Lung (tissue), 11 donors: ENCODE measurements at regions not wholly inside any gene's neighbourhood (a gene's known extent, or its start where the extent isn't known, plus 50 kb on each side); places are given as distances from the start of the nearest gene placed in this dataset.

Experiments
- ATAC-seq: fragments of 200-7000 bp; cut with Tn5 transposase; one replicate; pipeline ENCODE4 v1.9.1; 2020; ENCODE audit warnings: moderate number of reproducible peaks; ENCODE audit not compliant: insufficient read depth, low FRiP score
- DNase-seq, 3 donors: peaks; one replicate each; pipeline ENCODE4 v3.0.0-alpha.2; 2013 to 2017
- H3K27ac ChIP-seq, 2 donors: one replicate each; pipeline ENCODE4 v1.5.1; 2013; ENCODE audit warnings: mild to moderate bottlenecking in 2 of 2, moderate library complexity in 2 of 2, control low read depth in 1 of 2, inconsistent platforms in 1 of 2, low read depth in 1 of 2, low read length in 1 of 2
- H3K27me3 ChIP-seq, 3 donors: one replicate each; pipeline ENCODE4 v1.5.1; 2013; ENCODE audit warnings: low read length in 2 of 3; ENCODE audit not compliant: control insufficient read depth in 3 of 3, insufficient read depth in 3 of 3
- H3K36me3 ChIP-seq, 4 donors: one replicate each; pipeline ENCODE4 v1.5.1; 2013; ENCODE audit warnings: low read length in 4 of 4, mild to moderate bottlenecking in 1 of 4, moderate library complexity in 1 of 4; ENCODE audit not compliant: control insufficient read depth in 4 of 4, insufficient read depth in 4 of 4
- H3K4me1 ChIP-seq, 5 donors: one replicate each; pipeline ENCODE4 v1.5.1; 2013; ENCODE audit warnings: low read length in 5 of 5, mild to moderate bottlenecking in 2 of 5, moderate library complexity in 1 of 5; ENCODE audit not compliant: control insufficient read depth in 5 of 5, insufficient read depth in 5 of 5
- H3K4me3 ChIP-seq: one replicate; pipeline ENCODE4 v1.5.1; 2013; ENCODE audit warnings: mild to moderate bottlenecking, control low read depth, moderate library complexity
- H3K9ac ChIP-seq, 2 donors: one replicate each; pipeline ENCODE4 v1.5.1; 2013; ENCODE audit warnings: low read length in 2 of 2, control low read depth in 1 of 2; ENCODE audit not compliant: insufficient read depth in 1 of 2
- H3K9me3 ChIP-seq, 4 donors: one replicate each; pipeline ENCODE4 v1.5.1; 2013; ENCODE audit warnings: low read length in 3 of 4, mild to moderate bottlenecking in 1 of 4, moderate library complexity in 1 of 4; ENCODE audit not compliant: control insufficient read depth in 4 of 4, insufficient read depth in 3 of 4
- CTCF ChIP-seq: IDR thresholded peaks from 2 replicates; pipeline ENCODE4 v1.5.1; 2012; ENCODE audit warnings: mild to moderate bottlenecking; ENCODE audit errors: control extremely low read depth, extremely low read depth
- WGBS, 2 donors: extraction: QIAGEN DNeasy Blood & Tissue Kit; methylation state at CpG; one replicate each; pipeline ENCODE4 v1.1.7; 2013; 5-methylcytosine and 5-hydroxymethylcytosine counted together
- donor health status: control.
- donor health status: control.
- donor health status: Bipolar disorder and iron deficiency.
- donor health status: healthy.
- donor health status: DM: yes; HTN: yes; CAD: no.

DNA sequence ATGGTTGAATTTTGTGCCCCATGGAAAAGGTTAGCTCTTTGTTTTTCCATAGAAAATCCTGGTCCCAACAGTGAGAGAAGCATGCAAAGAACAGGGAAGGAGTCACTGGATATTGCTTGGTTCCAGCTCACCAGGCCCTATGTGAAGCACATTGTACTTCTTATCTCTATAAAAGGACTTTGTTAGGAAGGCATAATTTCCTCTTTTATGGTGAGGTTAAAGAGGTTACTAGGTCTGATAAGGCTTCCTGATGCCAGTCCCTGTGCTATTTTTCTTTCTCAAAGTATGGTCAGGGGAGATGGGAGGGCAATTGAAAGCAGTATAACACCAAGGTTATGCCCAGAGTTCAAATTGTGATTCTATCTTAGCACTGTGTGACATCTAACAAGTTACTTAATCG, 162.6 kb downstream of the KIF18A start:
- TF ChIP-seq CTCF = no peak
- no peaks in the 10 kb centered on the region for H3K36me3 ChIP-seq
- DNase-seq = no peak
- no peaks in the 10 kb centered on the region for H3K4me1 ChIP-seq
- no peak overlapping the region for H3K27ac ChIP-seq
- WGBS, 2 donors = 92 to 97% methylated on average over 1 of the region's 1 CpG
- H3K9ac ChIP-seq = no peak overlapping the region
- no peak for ATAC-seq
- H3K4me3 ChIP-seq = no peak overlapping the region
- no peaks in the 10 kb centered on the region for H3K9me3 ChIP-seq
- H3K27me3 ChIP-seq = no peaks in the 10 kb centered on the region

GRCh38 chr11:27938011-27938410, 169.9 kb downstream of the KIF18A start:
- Histone ChIP-seq H3K4me1 (no peaks in the 10 kb centered on the region), H3K9me3 (peaks cover 0 to 4% (median 4%) of the 10 kb centered on the region in 4 donors), H3K4me3 (no peak overlapping the region), H3K27ac (no peak overlapping the region), H3K27me3 (no peaks in the 10 kb centered on the region), H3K36me3 (no peaks in the 10 kb centered on the region), H3K9ac (no peak overlapping the region)
- DNase-seq (no peak), ATAC-seq (no peak)
- TF ChIP-seq CTCF = no peak
- WGBS, 2 donors = 81 to 82% methylated on average over 4 of the region's 4 CpGs

GRCh38 chr11:27934830-27935145, 173.2 kb downstream of the KIF18A start:
- no peaks in the 10 kb centered on the region for H3K27me3 ChIP-seq
- no peaks in the 10 kb centered on the region for H3K4me1 ChIP-seq
- no peak for TF ChIP-seq CTCF
- no peak overlapping the region for H3K9ac ChIP-seq
- peaks cover 0 to 4% (median 4%) of the 10 kb centered on the region in 4 donors for H3K9me3 ChIP-seq
- WGBS, 2 donors = 85 to 90% methylated on average over 7 of the region's 7 CpGs
- H3K4me3 ChIP-seq = no peak overlapping the region
- no peak for DNase-seq
- ATAC-seq = no peak
- no peaks in the 10 kb centered on the region for H3K36me3 ChIP-seq
- H3K27ac ChIP-seq = no peak overlapping the region

GRCh38 chr11:27933992-27934829, 173.7 kb downstream of the KIF18A start:
- no peak for DNase-seq

More at GRCh38 chr11:27933992-27934829, 173.7 kb downstream of the KIF18A start:
- Histone ChIP-seq H3K9me3 (peaks cover 0 to 4% (median 4%) of the 10 kb centered on the region in 4 donors), H3K9ac (no peak overlapping the region), H3K4me3 (no peak overlapping the region), H3K4me1 (no peaks in the 10 kb centered on the region), H3K36me3 (no peaks in the 10 kb centered on the region), H3K27me3 (no peaks in the 10 kb centered on the region), H3K27ac (no peak overlapping the region)
- TF ChIP-seq CTCF = no peak
- WGBS, 2 donors = 78 to 85% methylated on average over 13 of the region's 13 CpGs
- no peak for ATAC-seq
